Right ventricle myocardium inferior (tissue), 1 donor: ENCODE measurements at regions not wholly inside any gene's neighbourhood (a gene's known extent, or its start where the extent isn't known, plus 50 kb on each side); places are given as distances from the start of the nearest gene placed in this dataset.
A peak's percentile ranks its signal among the peaks of the same experiment; 100 is the strongest.

ENCODE experiments used
- ATAC-seq: fragments of 200-7000 bp; cut with Tn5 transposase; one replicate; pipeline ENCODE4 v1.9.1; 2020; ENCODE audit warnings: mild to moderate bottlenecking, moderate library complexity
- DNase-seq: peaks from one replicate; pipeline ENCODE4 v3.0.0; 2021; ENCODE audit errors: missing footprints
- intact Hi-C: fragments of 100-400 bp; cut with DNase I; formaldehyde crosslinking; loops from one replicate; pipeline ENCODE4 v1.11.0; 2022
- donor health status: DM: no; HTN: yes; CAD: no; lungs with severe emphysema.

DNA sequence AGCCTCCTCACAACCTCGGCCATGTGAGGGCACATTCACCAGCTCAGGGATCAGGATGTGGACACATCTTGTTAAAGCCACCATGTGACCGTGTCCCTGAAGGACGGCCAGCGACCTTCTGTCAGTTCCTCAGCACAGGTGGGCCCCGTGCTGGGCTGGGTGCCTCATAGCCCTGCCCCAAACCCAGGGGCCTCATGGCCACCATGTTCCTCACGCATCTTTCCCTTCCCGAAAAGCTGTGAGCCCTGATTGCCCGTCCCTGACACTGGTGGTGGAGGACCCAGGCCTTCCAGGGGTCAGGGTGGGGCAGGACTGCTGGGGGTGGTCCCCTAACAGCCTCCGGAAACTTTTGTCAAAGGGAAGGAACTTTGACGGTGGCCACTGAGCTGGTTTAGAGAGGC, 60.1 kb upstream of the ADRA2C start:
- peak; percentile 63 for DNase-seq
- no peak for ATAC-seq
- intact Hi-C loops: no loop called here

GRCh38 chr4:3705236-3705987, 60.8 kb upstream of the ADRA2C start:
- intact Hi-C loops: no loop called here
- ATAC-seq (no peak), DNase-seq (peak; percentile 31)

DNA sequence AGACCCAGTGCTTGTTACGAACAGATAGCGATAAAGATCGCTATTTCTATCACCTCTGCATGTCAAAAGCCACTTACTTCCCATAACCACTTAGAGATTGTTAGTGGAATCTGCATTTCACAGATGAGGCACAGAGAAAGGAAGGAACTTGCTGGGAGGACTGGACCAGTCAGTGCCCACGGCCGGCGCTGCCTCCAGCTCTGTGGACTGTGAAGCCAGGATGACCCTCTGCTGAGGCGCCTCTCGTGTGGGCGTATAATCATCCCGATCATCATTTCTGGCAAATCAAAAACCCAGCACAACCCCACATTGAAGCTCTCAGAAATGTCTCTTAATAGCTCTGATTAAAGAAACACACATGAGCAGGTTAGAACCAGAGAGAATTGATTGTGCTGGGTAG, 61.5 kb upstream of the ADRA2C start:
- no peak for DNase-seq

DNA sequence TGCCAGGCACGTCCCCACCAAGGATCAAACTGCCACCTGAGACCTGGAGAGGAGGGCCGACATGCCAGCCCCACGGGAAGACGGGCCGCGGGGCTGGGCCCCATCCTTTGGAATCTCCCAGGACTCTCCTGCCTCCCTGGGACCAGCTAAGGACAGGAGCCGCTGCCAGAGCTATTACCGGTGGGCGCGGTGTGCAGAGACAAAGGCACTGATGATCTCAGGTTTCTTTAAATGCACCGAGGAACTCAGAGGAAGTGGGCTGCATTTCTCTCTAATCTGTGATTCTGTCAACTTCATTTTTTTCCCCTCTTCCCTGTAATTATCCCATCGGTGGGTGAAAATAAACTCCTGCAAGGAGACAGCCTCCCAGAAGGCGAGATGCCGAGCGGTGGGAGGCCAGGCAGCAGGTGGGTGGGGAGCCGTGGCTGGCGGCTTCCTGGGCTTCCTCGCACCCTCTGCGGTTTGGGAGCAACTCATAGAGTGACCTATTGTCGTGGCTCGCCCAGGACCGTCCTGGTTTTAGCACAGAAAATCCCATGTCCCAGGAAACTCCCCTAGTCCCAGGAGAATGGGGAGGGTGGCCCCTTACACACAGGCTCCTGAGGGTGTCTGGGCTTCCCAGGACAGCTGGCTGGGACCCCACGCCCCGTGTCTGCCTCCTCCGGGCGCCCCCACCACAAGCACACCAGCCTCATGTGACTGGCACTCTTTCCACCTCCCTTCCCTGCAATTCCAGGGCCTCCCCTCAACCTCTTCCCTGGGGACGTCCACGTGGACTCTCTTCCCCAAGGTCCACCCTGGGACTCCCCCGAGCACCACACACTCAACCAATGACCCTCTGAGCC, 62.3 kb upstream of the ADRA2C start:
- no peak for DNase-seq
- intact Hi-C loops: no loop called here
- ATAC-seq: no peak

More for the DNA sequence above, 61.5 kb upstream of the ADRA2C start:
- intact Hi-C loops: no loop called here
- no peak for ATAC-seq

GRCh38 chr4:3703343-3703676, 62.9 kb upstream of the ADRA2C start:
- DNase-seq (peak; percentile 49), ATAC-seq (no peak)
- intact Hi-C loops: no loop called here

- DNase-seq (peak; percentile 47), ATAC-seq (no peak)
- intact Hi-C loops: no loop called here
Measured at GRCh38 chr4:3702561-3703221, 63.5 kb upstream of the ADRA2C start.

GRCh38 chr4:3701736-3702560, 64.2 kb upstream of the ADRA2C start:
- intact Hi-C loops: no loop called here
- no peak for ATAC-seq

DNA sequence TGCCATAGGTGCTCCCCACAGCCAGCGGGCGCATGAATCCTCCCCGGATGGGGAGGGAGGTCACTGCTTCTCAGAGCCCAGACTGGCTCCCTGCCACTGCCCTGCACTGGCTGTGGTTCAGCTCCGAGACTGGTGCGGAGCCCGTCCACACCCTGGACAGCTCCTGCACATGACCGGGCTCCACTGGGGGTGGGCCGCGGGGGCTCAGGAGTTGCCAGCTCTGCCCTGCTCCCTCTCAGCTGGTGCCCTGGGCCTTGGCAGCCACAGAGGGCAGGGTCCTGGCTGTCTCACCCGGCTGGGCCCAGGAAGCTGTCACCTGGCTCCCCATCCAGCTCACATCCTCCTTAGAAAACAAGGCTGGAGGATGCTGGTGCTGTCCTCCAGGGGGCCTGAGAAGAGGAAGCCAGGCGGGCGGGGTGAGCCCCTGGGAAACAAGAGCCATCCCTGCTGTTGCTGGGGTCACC, 64.9 kb upstream of the ADRA2C start:
- peak; percentile 11 for DNase-seq
- intact Hi-C loops: no loop called here
- ATAC-seq: no peak

More at GRCh38 chr4:3701736-3702560, 64.2 kb upstream of the ADRA2C start:
- peak; percentile 47 for DNase-seq

DNA sequence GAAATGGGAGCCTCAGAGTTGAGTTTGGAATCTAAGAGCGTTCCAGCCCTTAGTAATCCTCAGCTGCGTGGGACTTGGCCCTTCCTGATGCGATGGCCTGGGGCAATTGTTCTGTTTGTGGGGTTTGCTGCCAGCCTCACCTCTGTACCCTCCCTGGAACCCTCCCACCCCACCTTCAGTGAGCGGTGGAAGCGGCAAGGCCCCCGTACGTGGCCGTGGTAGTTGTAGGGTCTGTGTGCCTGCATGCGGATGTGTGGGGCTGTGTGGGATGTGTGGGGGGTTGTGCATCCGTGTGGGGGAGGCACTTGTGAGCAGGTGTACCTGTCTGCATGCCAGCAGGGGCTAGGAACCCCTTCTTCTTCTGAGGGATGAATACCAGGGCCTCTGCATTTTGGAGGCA, 65.4 kb upstream of the ADRA2C start:
- ATAC-seq (no peak), DNase-seq (no peak)
- intact Hi-C loops: no loop called here

GRCh38 chr4:3700223-3700622, 66.0 kb upstream of the ADRA2C start:
- ATAC-seq (no peak), DNase-seq (no peak)
- intact Hi-C loops: no loop called here

DNA sequence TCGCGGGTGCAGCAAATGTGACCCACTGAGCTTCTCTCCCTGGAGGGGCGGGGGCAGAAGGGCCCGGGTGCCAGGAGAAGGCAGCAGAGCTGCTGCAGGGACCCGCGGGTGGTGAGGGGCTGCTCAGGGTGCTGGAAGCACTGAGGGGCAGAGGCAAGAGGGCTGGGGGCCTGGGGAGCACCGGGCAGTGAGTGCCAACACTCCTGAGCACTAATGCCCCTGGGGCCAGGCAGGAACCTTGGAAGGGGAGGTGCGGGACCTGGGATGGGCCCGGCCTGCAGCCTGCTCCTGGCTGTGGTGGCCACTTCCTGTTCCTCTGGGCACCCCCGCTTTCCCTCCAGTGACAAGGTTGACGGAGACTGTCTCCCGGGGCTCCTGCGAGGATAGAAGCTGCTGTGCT, 66.5 kb upstream of the ADRA2C start:
- ATAC-seq (no peak), DNase-seq (peak; percentile 50)
- intact Hi-C loops: no loop called here

- no peak for DNase-seq
- intact Hi-C loops: no loop called here
- ATAC-seq: no peak
Measured at GRCh38 chr4:3699261-3699660, 66.9 kb upstream of the ADRA2C start.

GRCh38 chr4:3697033-3697432, 69.2 kb upstream of the ADRA2C start:
- intact Hi-C loops: no loop called here
- ATAC-seq (no peak), DNase-seq (no peak)

DNA sequence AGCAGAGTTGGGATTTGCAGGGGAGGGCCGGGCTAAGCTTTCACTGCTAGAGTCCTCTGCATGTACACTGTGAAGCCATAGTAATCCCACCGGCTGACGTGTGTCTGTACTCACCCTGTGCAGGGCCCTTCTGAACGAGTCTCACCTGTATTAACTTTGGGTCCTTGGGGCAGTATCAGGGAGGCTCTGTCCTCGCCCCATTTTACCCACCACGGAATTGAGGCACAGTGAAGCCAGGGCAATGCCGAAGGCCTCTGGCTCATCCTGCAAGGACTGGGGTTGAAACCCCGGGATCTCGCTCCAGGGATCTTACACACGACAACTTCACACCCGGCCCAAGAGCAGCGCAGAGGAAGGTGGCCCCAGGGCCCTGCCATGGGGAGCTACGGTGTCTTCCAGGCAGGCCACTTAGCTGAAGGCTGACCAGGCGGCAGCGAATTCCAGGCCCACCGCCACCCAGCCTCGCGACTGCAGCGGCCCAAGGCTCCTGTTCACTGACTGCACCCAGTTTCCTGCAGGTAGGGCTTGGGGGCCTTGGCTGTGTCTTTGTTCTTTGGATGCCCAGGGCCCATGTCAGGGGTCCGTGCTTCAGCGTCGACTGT, 75.5 kb upstream of the ADRA2C start:
- DNase-seq (peak; percentile 27), ATAC-seq (no peak)
- intact Hi-C loops: no loop called here

DNA sequence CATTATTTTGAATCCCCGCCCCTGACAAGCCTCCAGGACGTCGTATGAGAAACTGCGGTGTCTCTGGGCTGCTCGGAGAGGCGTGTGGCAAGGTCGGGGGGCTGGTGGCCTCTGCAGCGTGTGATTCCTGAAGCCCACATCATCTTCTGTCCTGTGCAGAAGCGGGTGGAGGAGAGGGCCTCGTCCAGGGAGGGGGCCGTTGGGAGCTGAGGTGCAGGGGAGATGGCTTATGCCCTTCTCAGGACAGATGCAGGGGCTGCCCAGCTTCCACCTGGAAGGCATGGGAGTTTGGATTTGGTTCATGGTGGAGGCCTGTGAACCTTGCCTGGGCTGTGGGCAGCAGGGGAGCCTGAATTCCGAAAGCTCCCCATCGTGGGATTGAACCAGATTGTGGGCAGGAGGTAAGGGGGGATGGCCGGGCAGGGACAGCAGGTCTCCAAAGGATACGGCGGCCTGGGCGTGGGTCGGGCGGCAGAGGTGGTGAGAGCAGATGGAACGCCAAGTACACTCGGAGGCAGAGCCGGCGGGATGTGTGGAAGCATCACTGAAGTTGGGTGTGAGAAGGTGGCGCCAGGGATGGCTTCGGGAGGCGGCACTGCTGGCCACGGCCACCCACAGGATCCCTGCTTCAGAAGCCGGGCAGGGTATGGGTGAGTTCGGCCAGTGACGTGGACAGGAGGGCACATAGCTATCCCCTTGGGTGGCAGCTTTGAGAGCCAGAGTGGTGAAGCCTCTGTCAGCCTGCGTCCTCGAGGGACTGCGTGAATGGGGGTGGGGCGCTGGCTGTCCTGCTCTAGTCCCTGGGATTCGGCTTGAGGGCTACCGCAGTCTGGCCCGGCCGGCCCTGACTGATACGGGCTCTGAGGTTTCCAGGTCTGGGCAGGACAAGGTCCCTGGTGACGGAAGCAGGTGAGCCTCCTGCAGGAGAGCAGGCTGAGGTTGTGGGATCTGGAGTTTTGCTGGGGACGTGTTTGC, 76.3 kb upstream of the ADRA2C start:
- DNase-seq: peak; percentile 58
- no peak for ATAC-seq
- intact Hi-C loops: no loop called here

GRCh38 chr4:3689006-3689405, 77.2 kb upstream of the ADRA2C start:
- ATAC-seq (no peak), DNase-seq (peak; percentile 22)
- intact Hi-C loops: no loop called here
